OCI-LY7 (cell line): ENCODE measurements at regions not wholly inside any gene's neighbourhood (a gene's known extent, or its start where the extent isn't known, plus 50 kb on each side); places are given as distances from the start of the nearest gene placed in this dataset. TPM values are rescaled to one million over a fixed set of nuclear protein-coding genes. Genes with fewer than 3 reads are reported as not detected.

Experiments used
- small RNA-seq: library from RNA; depleted of rRNA; stranded (forward); fragments of <200 nt; gene quantifications from one replicate; pipeline ENCODE3, GENCODE V24; 2014

Small RNA genes in the stretch of these regions (small RNA-seq; reads per million reads assigned to genes)
- not detected for gene RNU6-965P
